Neuronal stem cell (in vitro differentiated cells): ENCODE measurements at regions not wholly inside any gene's neighbourhood (a gene's known extent, or its start where the extent isn't known, plus 50 kb on each side); places are given as distances from the start of the nearest gene placed in this dataset.

Experiments used
- DNase-seq: peaks from one replicate; pipeline ENCODE4 v3.0.0-alpha.2; 2013; ENCODE audit warnings: low spot score
- H2AFZ ChIP-seq: one replicate; pipeline ENCODE4 v1.6.1; 2013; ENCODE audit warnings: mild to moderate bottlenecking, low read length, inconsistent platforms
- H2AK5ac ChIP-seq: 2 replicates; pipeline ENCODE4 v1.6.1; 2013; ENCODE audit warnings: low read depth, mild to moderate bottlenecking, inconsistent platforms, low read length, moderate library complexity, mixed read lengths
- H2BK120ac ChIP-seq: 2 replicates; pipeline ENCODE4 v1.6.1; 2013; ENCODE audit warnings: low read depth, mild to moderate bottlenecking, inconsistent platforms, low read length, moderate library complexity, mixed read lengths
- H2BK12ac ChIP-seq: one replicate; pipeline ENCODE4 v1.6.1; 2013; ENCODE audit warnings: low read length, inconsistent platforms
- H2BK15ac ChIP-seq: 2 replicates; pipeline ENCODE4 v1.6.1; 2013; ENCODE audit warnings: mild to moderate bottlenecking, low read length, inconsistent platforms, mixed read lengths
- H2BK5ac ChIP-seq: one replicate; pipeline ENCODE4 v1.6.1; 2013; ENCODE audit warnings: inconsistent platforms, mild to moderate bottlenecking, low read length, moderate library complexity
- H3K14ac ChIP-seq: one replicate; pipeline ENCODE4 v1.6.1; 2013; ENCODE audit warnings: low read length, inconsistent platforms
- H3K18ac ChIP-seq: 2 replicates; pipeline ENCODE4 v1.6.1; 2013; ENCODE audit warnings: low read length, inconsistent platforms
- H3K23ac ChIP-seq: 2 replicates; pipeline ENCODE4 v1.6.1; 2013; ENCODE audit warnings: low read depth, mild to moderate bottlenecking, mixed read lengths, low read length, inconsistent platforms; ENCODE audit not compliant: poor library complexity
- H3K27ac ChIP-seq: replicated peaks from 3 replicates; pipeline ENCODE4 v1.5.1; 2013; ENCODE audit warnings: low read length, inconsistent platforms
- H3K27me3 ChIP-seq, 3 experiments: 2 replicates each; pipeline ENCODE4 v1.6.1; 2013; ENCODE audit warnings: low read length in 3 of 3, mild to moderate bottlenecking in 2 of 3, inconsistent platforms in 1 of 3, low read depth in 1 of 3, mixed read lengths in 1 of 3, moderate library complexity in 1 of 3; ENCODE audit not compliant: control insufficient read depth in 3 of 3, insufficient read depth in 3 of 3
- H3K36me3 ChIP-seq, 2 donors: replicated peaks in 1 of 2; 2 replicates each; pipeline ENCODE4 v1.6.1; 2013; ENCODE audit warnings: low read length in 2 of 2; ENCODE audit not compliant: control insufficient read depth in 2 of 2, insufficient read depth in 2 of 2
- H3K4ac ChIP-seq: 2 replicates; pipeline ENCODE4 v1.6.1; 2013; ENCODE audit warnings: inconsistent platforms, mild to moderate bottlenecking, low read length, moderate library complexity
- H3K4me1 ChIP-seq, 2 donors: 1 replicate in 1 of 2; 2 replicates in 1 of 2; pipeline ENCODE4 v1.6.1; 2013; ENCODE audit warnings: low read length in 2 of 2, low read depth in 1 of 2; ENCODE audit not compliant: control insufficient read depth in 2 of 2, insufficient read depth in 1 of 2
- H3K4me2 ChIP-seq: one replicate; pipeline ENCODE4 v1.6.1; 2013; ENCODE audit warnings: mild to moderate bottlenecking, low read length, inconsistent platforms; ENCODE audit not compliant: insufficient read depth, poor library complexity, severe bottlenecking
- H3K4me3 ChIP-seq, 2 donors: 2 replicates each; pipeline ENCODE4 v1.5.1; 2013; ENCODE audit warnings: low read length in 2 of 2, mild to moderate bottlenecking in 2 of 2, inconsistent platforms in 1 of 2, moderate library complexity in 1 of 2
- H3K79me1 ChIP-seq: one replicate; pipeline ENCODE4 v1.6.1; 2013; ENCODE audit warnings: low read depth, mild to moderate bottlenecking, inconsistent platforms, low read length, moderate library complexity
- H3K9ac ChIP-seq: one replicate; pipeline ENCODE4 v1.6.1; 2013; ENCODE audit warnings: mild to moderate bottlenecking, low read depth, low read length, inconsistent platforms; ENCODE audit not compliant: poor library complexity
- H3K9me3 ChIP-seq, 2 donors: replicated peaks in 1 of 2; 2 replicates each; pipeline versions ENCODE3 to v1.6.1; 2013; ENCODE audit warnings: low read length in 2 of 2, mild to moderate bottlenecking in 2 of 2, inconsistent platforms in 1 of 2, low read depth in 1 of 2, mixed read lengths in 1 of 2, moderate library complexity in 1 of 2; ENCODE audit not compliant: control insufficient read depth in 2 of 2, insufficient read depth in 1 of 2
- H4K8ac ChIP-seq: one replicate; pipeline ENCODE4 v1.6.1; 2013; ENCODE audit warnings: low read depth, mild to moderate bottlenecking, inconsistent platforms, low read length, moderate library complexity
- H4K91ac ChIP-seq: one replicate; pipeline ENCODE4 v1.6.1; 2013; ENCODE audit warnings: low read length, low read depth, mild to moderate bottlenecking, inconsistent platforms; ENCODE audit not compliant: poor library complexity
- WGBS, 2 donors: extraction: QIAGEN DNeasy Blood & Tissue Kit; methylation state at CpG; one replicate each; pipeline ENCODE4 v1.1.7; 2013; ENCODE audit warnings: missing lambda C conversion rate in 2 of 2, mixed read lengths in 1 of 2; ENCODE audit not compliant: insufficient read length in 2 of 2, insufficient replicate concordance in 1 of 2; ENCODE audit errors: extremely low coverage in 2 of 2; 5-methylcytosine and 5-hydroxymethylcytosine counted together

DNA sequence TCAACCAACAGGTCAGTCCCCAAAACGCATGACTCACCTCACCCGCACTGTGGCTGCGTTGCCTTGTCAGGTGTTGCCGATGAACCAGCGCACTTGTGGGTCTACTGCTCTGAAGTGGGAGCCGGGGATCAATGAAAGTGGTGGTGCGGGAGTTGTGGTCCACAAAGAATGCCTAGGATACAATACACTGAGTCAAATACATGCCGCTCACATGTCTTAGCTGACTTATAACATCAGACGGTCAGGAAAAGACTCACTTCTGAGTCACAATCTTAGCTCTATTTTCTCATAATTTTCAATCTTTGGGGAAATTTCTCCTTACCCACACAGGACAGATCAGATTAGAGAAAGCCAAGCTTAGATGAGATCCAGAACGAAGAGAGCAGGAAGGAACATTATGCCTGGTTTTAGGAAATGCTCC is 107.1 kb upstream of the STK17B start:
- Histone ChIP-seq H3K4me2 (no peak overlapping the region), H4K8ac (no peak overlapping the region), H2BK120ac (no peak overlapping the region), H3K9me3 (no peaks in the 10 kb centered on the region), H3K14ac (no peak overlapping the region), H2BK15ac (no peak overlapping the region), H2BK12ac (no peak overlapping the region), H2AFZ (no peak overlapping the region), H3K4ac (no peak overlapping the region), H3K4me1 (peaks cover 0 to 2% of the 10 kb centered on the region in 2 donors), H2BK5ac (no peak overlapping the region), H3K18ac (no peak overlapping the region), H3K23ac (no peak overlapping the region), H3K4me3 (no peak overlapping the region), H4K91ac (no peak overlapping the region), H3K27me3 (no peaks in the 10 kb centered on the region), H3K36me3 (no peaks in the 10 kb centered on the region), H3K27ac (no peak overlapping the region), H2AK5ac (no peak overlapping the region), H3K9ac (no peak overlapping the region), H3K79me1 (no peaks in the 10 kb centered on the region)
- DNase-seq = no peak
- no CpG with 5 or more reads among the region's 10 CpGs for WGBS, 2 donors

DNA sequence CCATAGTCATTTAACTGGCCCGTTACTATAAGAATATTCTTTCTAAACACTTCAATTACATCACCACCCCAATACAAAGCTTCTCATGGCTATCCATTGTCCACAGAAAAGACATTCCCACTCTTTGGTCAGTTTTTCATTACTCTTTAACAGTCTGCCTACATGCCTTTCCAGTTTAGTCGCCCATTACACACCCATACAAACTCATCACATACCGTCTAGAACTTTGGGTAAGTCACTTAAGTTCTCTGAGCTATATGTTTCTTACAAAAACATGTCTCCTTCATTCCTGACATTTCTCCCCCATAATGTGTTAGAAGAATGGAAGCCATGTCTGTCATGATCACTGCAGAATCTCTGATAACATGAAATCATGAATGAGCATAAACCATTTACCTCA is 108.2 kb upstream of the STK17B start:
- H2AFZ ChIP-seq = no peak overlapping the region
- H3K9ac ChIP-seq = no peak overlapping the region
- no peak overlapping the region for H2BK120ac ChIP-seq
- no peak for DNase-seq
- no peaks in the 10 kb centered on the region for H3K79me1 ChIP-seq
- H3K23ac ChIP-seq = no peak overlapping the region
- H2BK5ac ChIP-seq = no peak overlapping the region
- H4K8ac ChIP-seq = no peak overlapping the region
- H3K14ac ChIP-seq = no peak overlapping the region
- no peak overlapping the region for H3K4ac ChIP-seq
- peaks cover 0 to 2% of the 10 kb centered on the region in 2 donors for H3K4me1 ChIP-seq
- H2BK15ac ChIP-seq = no peak overlapping the region
- H3K9me3 ChIP-seq = no peaks in the 10 kb centered on the region
- no peak overlapping the region for H3K4me3 ChIP-seq
- no peak overlapping the region for H3K18ac ChIP-seq
- H4K91ac ChIP-seq = no peak overlapping the region
- no peak overlapping the region for H2BK12ac ChIP-seq
- no peaks in the 10 kb centered on the region for H3K36me3 ChIP-seq
- WGBS, 2 donors = no CpG with 5 or more reads among the region's 3 CpGs
- H3K27me3 ChIP-seq = no peaks in the 10 kb centered on the region
- H3K27ac ChIP-seq = no peak overlapping the region
- no peak overlapping the region for H2AK5ac ChIP-seq
- H3K4me2 ChIP-seq = no peak overlapping the region

DNA sequence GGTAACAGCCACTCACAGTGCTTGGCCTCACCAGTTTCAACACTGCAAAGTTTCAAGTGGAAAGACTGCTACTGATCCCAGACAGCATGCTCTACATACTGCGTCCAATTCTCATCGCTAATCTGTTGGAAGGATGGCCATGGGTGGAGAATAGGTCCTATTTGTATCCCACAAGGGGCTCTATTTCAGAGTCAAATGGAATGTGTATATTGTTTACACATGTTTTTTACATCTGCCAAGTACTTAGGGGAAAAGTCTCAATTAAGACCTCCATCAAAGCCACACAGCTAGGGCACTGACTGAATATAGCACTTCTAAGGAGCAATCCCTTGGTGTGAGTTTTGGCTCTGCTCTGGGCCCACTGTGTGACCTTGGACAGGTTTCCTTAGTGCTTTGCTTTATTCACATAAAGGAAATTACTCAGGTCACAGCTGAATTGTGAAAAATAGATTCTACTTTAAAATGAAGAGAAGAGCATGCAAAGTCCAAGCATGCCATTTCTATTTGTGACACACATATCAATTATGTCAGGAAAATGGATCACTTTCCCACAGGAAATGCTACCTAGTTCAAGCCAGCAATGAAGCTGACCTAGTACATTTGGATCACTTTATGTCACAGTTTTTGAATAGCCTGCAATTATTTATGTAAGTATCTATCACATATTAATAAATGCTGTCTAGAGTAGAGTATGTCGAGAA is 112.9 kb upstream of the STK17B start:
- Histone ChIP-seq H3K79me1 (no peaks in the 10 kb centered on the region), H2AK5ac (no peak overlapping the region), H3K27me3 (no peaks in the 10 kb centered on the region), H2BK120ac (no peak overlapping the region), H4K8ac (no peak overlapping the region), H2BK12ac (no peak overlapping the region), H3K18ac (peak overlapping the region; percentile 27), H3K9ac (no peak overlapping the region), H2BK5ac (no peak overlapping the region), H2AFZ (no peak overlapping the region), H3K4me3 (no peak overlapping the region), H3K27ac (no peak overlapping the region), H2BK15ac (no peak overlapping the region), H3K4me2 (no peak overlapping the region), H3K4me1 (no peaks in the 10 kb centered on the region), H4K91ac (no peak overlapping the region), H3K36me3 (no peaks in the 10 kb centered on the region), H3K14ac (no peak overlapping the region), H3K9me3 (no peaks in the 10 kb centered on the region), H3K4ac (no peak overlapping the region), H3K23ac (no peak overlapping the region)
- no peak for DNase-seq
- no CpG with 5 or more reads among the region's 3 CpGs for WGBS, 2 donors

DNA sequence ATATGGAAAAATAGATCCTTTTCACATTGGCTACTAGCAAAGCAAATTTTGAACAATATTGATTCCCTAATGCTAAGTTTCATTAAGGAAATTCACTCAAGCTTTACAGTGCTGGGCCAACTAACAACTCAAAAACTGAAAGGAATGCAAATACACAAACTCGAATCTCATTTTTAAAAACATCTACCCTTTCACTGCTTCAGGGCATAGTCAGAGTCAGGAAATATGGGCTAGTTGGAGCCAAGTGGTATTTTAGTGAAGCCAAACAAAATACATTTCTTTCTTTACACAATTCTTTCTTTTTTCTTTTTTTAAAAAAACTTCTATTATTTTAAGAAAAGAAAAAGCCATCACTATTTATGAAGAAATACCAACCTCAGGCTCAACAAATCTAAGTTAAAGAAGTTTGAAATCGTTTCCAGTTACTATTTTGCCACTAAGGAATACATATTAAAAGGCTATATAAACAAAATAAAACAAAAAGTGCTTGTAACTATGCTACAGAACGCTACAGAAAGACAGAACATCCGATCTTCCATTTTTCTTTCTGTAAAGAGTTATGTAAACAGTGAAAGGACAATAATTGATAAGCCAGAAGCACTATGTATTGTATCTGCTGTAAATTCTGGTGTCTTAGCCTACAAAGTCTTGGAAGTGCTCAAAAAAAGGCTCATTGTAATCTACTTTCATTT is 113.6 kb upstream of the STK17B start:
- Histone ChIP-seq H4K8ac (no peak overlapping the region), H2AK5ac (no peak overlapping the region), H3K4me2 (no peak overlapping the region), H2BK15ac (no peak overlapping the region), H2BK12ac (no peak overlapping the region), H3K4me3 (no peak overlapping the region), H3K14ac (no peak overlapping the region), H3K27me3 (no peaks in the 10 kb centered on the region), H3K79me1 (no peaks in the 10 kb centered on the region), H3K23ac (no peak overlapping the region), H3K27ac (no peak overlapping the region), H2BK120ac (no peak overlapping the region), H3K9me3 (no peaks in the 10 kb centered on the region), H3K9ac (no peak overlapping the region), H2BK5ac (no peak overlapping the region), H3K18ac (no peak overlapping the region), H2AFZ (no peak overlapping the region), H3K36me3 (no peaks in the 10 kb centered on the region), H3K4ac (no peak overlapping the region), H3K4me1 (no peaks in the 10 kb centered on the region), H4K91ac (no peak overlapping the region)
- DNase-seq = no peak
- no CpG with 5 or more reads among the region's 4 CpGs for WGBS, 2 donors
